ENCODE measurements at regions not wholly inside any gene's neighbourhood (a gene's known extent, or its start where the extent isn't known, plus 50 kb on each side); places are given as distances from the start of the nearest gene placed in this dataset.
"Not testable (repeated sequence)": the region's sequence is repeated elsewhere in the genome, so short reads cannot be mapped to it uniquely, and the experiment has no call there.

DNA sequence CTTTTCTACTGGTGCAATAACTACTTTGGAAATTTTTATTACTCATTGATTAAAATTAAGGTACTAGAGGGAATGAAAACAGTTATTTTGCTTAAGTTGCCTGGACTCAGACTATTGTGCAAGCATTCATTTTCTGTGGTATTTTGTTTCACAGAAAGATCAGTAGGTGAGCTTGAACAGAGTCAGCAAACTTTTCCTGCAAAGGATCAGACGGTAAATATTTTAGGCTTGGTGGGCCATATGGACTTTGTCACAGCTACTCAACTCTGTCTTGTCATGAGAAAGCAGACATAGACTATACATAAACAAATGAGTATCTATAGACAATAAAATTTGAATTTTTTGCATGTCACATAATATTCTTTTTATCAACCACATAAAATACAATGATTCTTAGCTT is 1036.4 kb downstream of the NR2F1-AS1 start:
- no peaks in the 10 kb centered on the region for H3K9me3 ChIP-seq (ENCODE audit: low read length)
- no peaks in the 10 kb centered on the region for H3K79me2 ChIP-seq (ENCODE audit: insufficient read depth, low read depth, low read length)
- no peaks in the 10 kb centered on the region for H3K36me3 ChIP-seq (ENCODE audit: insufficient read depth, low read length)
- no peak overlapping the region for H3K27ac ChIP-seq (ENCODE audit: low read depth, low read length, poor library complexity, severe bottlenecking)
- no peak overlapping the region for H3K4me3 ChIP-seq (ENCODE audit: low read depth, low read length, poor library complexity, severe bottlenecking)
- no peak overlapping the region for H2AFZ ChIP-seq (ENCODE audit: low read length)
- intact Hi-C loops (cut with micrococcal nuclease; ENCODE audit: unreplicated experiment), result no loop called here
- H3K9me2 ChIP-seq (ENCODE audit: insufficient read depth, low read length), result no peaks in the 10 kb centered on the region
- DNase-seq (ENCODE audit: low spot score), result no peak
- CTCF ChIA-PET (ENCODE audit: unreplicated experiment), result no interaction called here
- TF ChIP-seq, protein P1, sequence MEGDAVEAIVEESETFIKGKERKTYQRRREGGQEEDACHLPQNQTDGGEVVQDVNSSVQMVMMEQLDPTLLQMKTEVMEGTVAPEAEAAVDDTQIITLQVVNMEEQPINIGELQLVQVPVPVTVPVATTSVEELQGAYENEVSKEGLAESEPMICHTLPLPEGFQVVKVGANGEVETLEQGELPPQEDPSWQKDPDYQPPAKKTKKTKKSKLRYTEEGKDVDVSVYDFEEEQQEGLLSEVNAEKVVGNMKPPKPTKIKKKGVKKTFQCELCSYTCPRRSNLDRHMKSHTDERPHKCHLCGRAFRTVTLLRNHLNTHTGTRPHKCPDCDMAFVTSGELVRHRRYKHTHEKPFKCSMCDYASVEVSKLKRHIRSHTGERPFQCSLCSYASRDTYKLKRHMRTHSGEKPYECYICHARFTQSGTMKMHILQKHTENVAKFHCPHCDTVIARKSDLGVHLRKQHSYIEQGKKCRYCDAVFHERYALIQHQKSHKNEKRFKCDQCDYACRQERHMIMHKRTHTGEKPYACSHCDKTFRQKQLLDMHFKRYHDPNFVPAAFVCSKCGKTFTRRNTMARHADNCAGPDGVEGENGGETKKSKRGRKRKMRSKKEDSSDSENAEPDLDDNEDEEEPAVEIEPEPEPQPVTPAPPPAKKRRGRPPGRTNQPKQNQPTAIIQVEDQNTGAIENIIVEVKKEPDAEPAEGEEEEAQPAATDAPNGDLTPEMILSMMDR (conservative IDR thresholded peaks at IDR 0.05; ENCODE audit: low read length), result no peak
- TF ChIP-seq EZH2phosphoT487 (IDR thresholded peaks at IDR 0.05; ENCODE audit: borderline replicate concordance, low read depth, low read length), result no peak
- H4K20me1 ChIP-seq (ENCODE audit: insufficient read depth, low read length), result no peaks in the 10 kb centered on the region
- BruUV-seq (replicated peaks), result no TSS peak
- POLR2A ChIA-PET, result no interaction called here
- no peak overlapping the region for H3K4me2 ChIP-seq (ENCODE audit: low read length)
- no peaks in the 10 kb centered on the region for H3K4me1 ChIP-seq (ENCODE audit: insufficient read depth, low read length, poor library complexity, severe bottlenecking)

DNA sequence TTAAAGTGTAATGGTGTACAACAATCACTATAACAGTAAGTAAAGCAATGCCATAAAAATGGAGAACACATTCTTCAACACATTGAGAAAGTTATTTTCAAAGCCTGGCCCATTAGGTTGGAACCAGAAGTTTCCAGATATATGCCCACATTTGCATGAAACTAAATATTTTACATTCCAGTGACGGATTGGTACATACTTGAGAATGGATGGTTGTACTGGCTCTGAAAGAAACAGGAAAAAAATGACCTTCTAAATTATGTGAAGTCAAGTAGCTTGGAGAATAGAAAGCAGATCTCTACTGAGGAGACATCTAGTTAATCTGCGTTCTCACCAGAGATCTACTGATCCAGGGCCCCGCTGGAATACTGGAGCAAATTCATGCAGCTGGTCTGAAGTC is 1037.0 kb downstream of the NR2F1-AS1 start:
- no peaks in the 10 kb centered on the region for H3K9me2 ChIP-seq (ENCODE audit: insufficient read depth, low read length)
- ChIA-PET CTCF (ENCODE audit: unreplicated experiment) (no interaction called here), POLR2A (no interaction called here)
- no peak for DNase-seq (ENCODE audit: low spot score)
- no TSS peak for BruUV-seq (replicated peaks)
- H2AFZ ChIP-seq (ENCODE audit: low read length), result no peak overlapping the region
- H3K27ac ChIP-seq (ENCODE audit: low read depth, low read length, poor library complexity, severe bottlenecking), result no peak overlapping the region
- H3K4me1 ChIP-seq (ENCODE audit: insufficient read depth, low read length, poor library complexity, severe bottlenecking), result no peaks in the 10 kb centered on the region
- H3K4me3 ChIP-seq (ENCODE audit: low read depth, low read length, poor library complexity, severe bottlenecking), result no peak overlapping the region
- intact Hi-C loops (cut with micrococcal nuclease; ENCODE audit: unreplicated experiment), result no loop called here
- no peaks in the 10 kb centered on the region for H3K36me3 ChIP-seq (ENCODE audit: insufficient read depth, low read length)
- no peaks in the 10 kb centered on the region for H4K20me1 ChIP-seq (ENCODE audit: insufficient read depth, low read length)
- TF ChIP-seq EZH2phosphoT487 (IDR thresholded peaks at IDR 0.05; ENCODE audit: borderline replicate concordance, low read depth, low read length), result no peak
- TF ChIP-seq, protein P1 (conservative IDR thresholded peaks at IDR 0.05; ENCODE audit: low read length), result no peak
- H3K4me2 ChIP-seq (ENCODE audit: low read length), result no peak overlapping the region
- no peaks in the 10 kb centered on the region for H3K79me2 ChIP-seq (ENCODE audit: insufficient read depth, low read depth, low read length)
- H3K9me3 ChIP-seq (ENCODE audit: low read length), result no peaks in the 10 kb centered on the region

- BruUV-seq (replicated peaks), result no TSS peak
These were observed 1037.8 kb downstream of the NR2F1-AS1 start for GRCh38 chr5:92543201-92543600.

DNA sequence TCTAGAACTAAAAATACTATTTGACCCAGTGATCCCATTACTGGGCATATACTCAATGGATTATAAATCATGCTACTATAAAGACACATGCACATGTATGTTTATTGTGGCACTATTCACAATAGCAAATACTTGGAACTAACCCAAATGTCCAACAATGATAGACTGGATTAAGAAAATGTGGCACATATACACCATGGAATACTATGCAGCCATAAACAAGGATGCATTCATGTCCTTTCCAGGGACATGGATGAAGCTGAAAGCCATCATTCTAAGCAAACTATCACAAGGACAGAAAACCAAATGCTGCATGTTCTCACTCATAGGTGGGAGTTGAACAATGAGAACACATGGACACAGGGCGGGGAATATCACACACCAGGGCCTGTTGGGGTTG is 1039.0 kb downstream of the NR2F1-AS1 start:
- H3K27ac ChIP-seq (ENCODE audit: low read depth, low read length, poor library complexity, severe bottlenecking); H3K36me3 ChIP-seq (ENCODE audit: insufficient read depth, low read length); BruUV-seq (replicated peaks); H3K4me3 ChIP-seq (ENCODE audit: low read depth, low read length, poor library complexity, severe bottlenecking); H3K9me2 ChIP-seq (ENCODE audit: insufficient read depth, low read length); H2AFZ ChIP-seq (ENCODE audit: low read length); intact Hi-C loops (cut with micrococcal nuclease; ENCODE audit: unreplicated experiment); H3K4me1 ChIP-seq (ENCODE audit: insufficient read depth, low read length, poor library complexity, severe bottlenecking); H4K20me1 ChIP-seq (ENCODE audit: insufficient read depth, low read length); H3K9me3 ChIP-seq (ENCODE audit: low read length); DNase-seq (ENCODE audit: low spot score); CTCF ChIA-PET (ENCODE audit: unreplicated experiment); H3K4me2 ChIP-seq (ENCODE audit: low read length); POLR2A ChIA-PET; H3K79me2 ChIP-seq (ENCODE audit: insufficient read depth, low read depth, low read length): not testable (repeated sequence)

More at GRCh38 chr5:92543201-92543600, 1037.8 kb downstream of the NR2F1-AS1 start:
- no peaks in the 10 kb centered on the region for H3K79me2 ChIP-seq (ENCODE audit: insufficient read depth, low read depth, low read length)
- ChIA-PET POLR2A (no interaction called here), CTCF (ENCODE audit: unreplicated experiment) (no interaction called here)
- no peaks in the 10 kb centered on the region for H3K9me2 ChIP-seq (ENCODE audit: insufficient read depth, low read length)
- no peak overlapping the region for H3K4me2 ChIP-seq (ENCODE audit: low read length)
- no peak overlapping the region for H3K27ac ChIP-seq (ENCODE audit: low read depth, low read length, poor library complexity, severe bottlenecking)
- no peak overlapping the region for H3K4me3 ChIP-seq (ENCODE audit: low read depth, low read length, poor library complexity, severe bottlenecking)
- H3K4me1 ChIP-seq (ENCODE audit: insufficient read depth, low read length, poor library complexity, severe bottlenecking), result no peaks in the 10 kb centered on the region
- H3K36me3 ChIP-seq (ENCODE audit: insufficient read depth, low read length), result no peaks in the 10 kb centered on the region
- TF ChIP-seq EZH2phosphoT487 (IDR thresholded peaks at IDR 0.05; ENCODE audit: borderline replicate concordance, low read depth, low read length), result no peak
- TF ChIP-seq, protein P1 (conservative IDR thresholded peaks at IDR 0.05; ENCODE audit: low read length), result no peak
- intact Hi-C loops (cut with micrococcal nuclease; ENCODE audit: unreplicated experiment), result no loop called here
- no peaks in the 10 kb centered on the region for H3K9me3 ChIP-seq (ENCODE audit: low read length)
- H4K20me1 ChIP-seq (ENCODE audit: insufficient read depth, low read length), result no peaks in the 10 kb centered on the region
- H2AFZ ChIP-seq (ENCODE audit: low read length), result no peak overlapping the region
- no peak for DNase-seq (ENCODE audit: low spot score)

All from OCI-LY7 (cell line).